Liver (tissue), 7 donors: ENCODE measurements at regions not wholly inside any gene's neighbourhood (a gene's known extent, or its start where the extent isn't known, plus 50 kb on each side); places are given as distances from the start of the nearest gene placed in this dataset.

Source experiments
- DNase-seq: peaks from one replicate; pipeline ENCODE4 v3.0.0-alpha.2; 2017; ENCODE audit warnings: low spot score
- H3K27ac ChIP-seq, 2 donors: one replicate each; pipeline ENCODE4 v1.7.0; 2013; ENCODE audit warnings: inconsistent platforms in 2 of 2, low read length in 2 of 2, control low read depth in 1 of 2, low read depth in 1 of 2, mild to moderate bottlenecking in 1 of 2
- H3K27me3 ChIP-seq, 4 donors: one replicate each; pipeline versions ENCODE4 v1.6.1 to v1.7.0; 2013; ENCODE audit warnings: low read length in 3 of 4, inconsistent platforms in 1 of 4, mild to moderate bottlenecking in 1 of 4, moderate library complexity in 1 of 4; ENCODE audit not compliant: control insufficient read depth in 4 of 4, insufficient read depth in 4 of 4
- H3K36me3 ChIP-seq, 4 donors: one replicate each; pipeline versions ENCODE4 v1.6.1 to v1.7.0; 2013; ENCODE audit warnings: low read length in 3 of 4, mild to moderate bottlenecking in 3 of 4, low read depth in 1 of 4, moderate library complexity in 1 of 4; ENCODE audit not compliant: control insufficient read depth in 4 of 4, insufficient read depth in 3 of 4
- H3K4me1 ChIP-seq, 4 donors: one replicate each; pipeline versions ENCODE4 v1.6.1 to v1.7.0; 2013; ENCODE audit warnings: low read length in 3 of 4, mild to moderate bottlenecking in 3 of 4, moderate library complexity in 1 of 4; ENCODE audit not compliant: control insufficient read depth in 4 of 4, insufficient read depth in 4 of 4
- H3K4me3 ChIP-seq, 3 donors: one replicate each; pipeline versions ENCODE4 v1.6.1 to v1.7.0; 2013; ENCODE audit warnings: low read length in 3 of 3, control low read depth in 1 of 3, low read depth in 1 of 3, mild to moderate bottlenecking in 1 of 3
- H3K9ac ChIP-seq, 2 donors: one replicate each; pipeline ENCODE4 v1.7.0; 2013; ENCODE audit warnings: low read length in 2 of 2, mild to moderate bottlenecking in 2 of 2, moderate library complexity in 2 of 2, control low read depth in 1 of 2, low read depth in 1 of 2
- H3K9me3 ChIP-seq, 4 donors: one replicate each; pipeline versions ENCODE4 v1.6.1 to v1.7.0; 2013; ENCODE audit warnings: low read length in 3 of 4; ENCODE audit not compliant: control insufficient read depth in 4 of 4
- FOXA1 ChIP-seq: IDR thresholded peaks from 2 replicates; pipeline ENCODE4 v1.6.1; 2016; ENCODE audit warnings: antibody characterized with exemption
- FOXA2 ChIP-seq: IDR thresholded peaks from 2 replicates; pipeline ENCODE4 v1.6.1; 2016; ENCODE audit warnings: antibody characterized with exemption
- HNF4A ChIP-seq, 2 donors: conservative IDR thresholded peaks; 2 replicates each; pipeline ENCODE4 v1.6.1; 2016; ENCODE audit warnings: antibody characterized with exemption in 2 of 2, mild to moderate bottlenecking in 2 of 2
- HNF4G ChIP-seq: IDR thresholded peaks from 2 replicates; pipeline ENCODE4 v1.6.1; 2016; ENCODE audit warnings: antibody characterized with exemption
- JUND ChIP-seq, 2 donors: IDR thresholded peaks; 2 replicates each; pipeline ENCODE4 v1.6.1; 2016; ENCODE audit warnings: antibody characterized with exemption in 2 of 2
- NR2F2 ChIP-seq: IDR thresholded peaks from 2 replicates; pipeline ENCODE4 v1.6.1; 2016; ENCODE audit warnings: antibody characterized with exemption
- RAD21 ChIP-seq, 2 donors: IDR thresholded peaks; 2 replicates each; pipeline ENCODE4 v1.6.1; 2016; ENCODE audit warnings: antibody characterized with exemption in 2 of 2, mild to moderate bottlenecking in 2 of 2
- SP1 ChIP-seq: IDR thresholded peaks from 2 replicates; pipeline ENCODE4 v1.6.1; 2018; ENCODE audit warnings: antibody characterized with exemption, mild to moderate bottlenecking
- TAF1 ChIP-seq: conservative IDR thresholded peaks from 2 replicates; pipeline ENCODE4 v1.6.1; 2016; ENCODE audit warnings: antibody characterized with exemption, mild to moderate bottlenecking
- YY1 ChIP-seq: IDR thresholded peaks from 2 replicates; pipeline ENCODE4 v1.6.1; 2016; ENCODE audit warnings: antibody characterized with exemption, mild to moderate bottlenecking
- WGBS: extraction: QIAGEN DNeasy Blood & Tissue Kit; methylation state at CpG from one replicate; pipeline ENCODE4 v1.1.7; 2013; 5-methylcytosine and 5-hydroxymethylcytosine counted together
- TF ChIP-seq, protein P1 (sequence below): IDR thresholded peaks from 2 replicates; pipeline ENCODE4 v1.6.1; 2016; ENCODE audit warnings: antibody characterized with exemption
- TF ChIP-seq, protein P2 (sequence below): IDR thresholded peaks from 2 replicates; pipeline ENCODE4 v1.6.1; 2016; ENCODE audit warnings: antibody characterized with exemption
- TF ChIP-seq, protein P3 (sequence below): IDR thresholded peaks from 2 replicates; pipeline ENCODE4 v1.6.1; 2016; ENCODE audit warnings: antibody characterized with exemption
- TF ChIP-seq, protein P4 (sequence below): IDR thresholded peaks from 2 replicates; pipeline ENCODE4 v1.6.1; 2016; ENCODE audit warnings: antibody characterized with exemption, mild to moderate bottlenecking
- donor health status: healthy.
- donor health status: healthy.
- donor health status: healthy.
- donor health status: healthy.

DNA sequence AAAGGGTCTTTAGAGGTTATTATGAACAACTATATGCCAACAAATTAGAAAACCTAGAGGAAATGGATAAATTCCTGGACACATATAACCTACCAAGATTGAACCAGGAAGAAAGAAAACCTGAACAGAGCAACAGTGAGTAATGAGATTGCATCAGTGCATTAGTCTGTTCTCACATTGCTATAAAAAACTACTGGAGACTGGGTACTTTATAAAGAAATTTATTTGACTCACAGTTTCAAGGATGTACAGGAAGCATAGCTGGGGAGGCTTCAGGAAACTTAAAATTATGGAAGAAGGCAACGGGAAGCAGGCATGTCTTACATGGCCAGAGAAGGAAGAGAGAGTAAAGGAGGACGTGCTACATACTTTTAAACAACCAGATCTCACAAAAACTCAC lies 70.8 kb upstream of the GNAZ start:
- no peaks in the 10 kb centered on the region for H3K4me1 ChIP-seq
- H3K36me3 ChIP-seq, result no peaks in the 10 kb centered on the region
- H3K27me3 ChIP-seq, result peaks cover 0 to 3% (median 0%) of the 10 kb centered on the region in 4 donors
- no peak overlapping the region for H3K9ac ChIP-seq
- no peak overlapping the region for H3K4me3 ChIP-seq
- H3K27ac ChIP-seq, result no peak overlapping the region
- no peak for TF ChIP-seq NR2F2
- TF ChIP-seq JUND (IDR thresholded peaks at IDR 0.05), result no peak
- WGBS, result 60% methylated on average over 2 of the region's 2 CpGs
- DNase-seq, result no peak
- H3K9me3 ChIP-seq, result peaks cover 0 to 4% (median 2%) of the 10 kb centered on the region in 4 donors

DNA sequence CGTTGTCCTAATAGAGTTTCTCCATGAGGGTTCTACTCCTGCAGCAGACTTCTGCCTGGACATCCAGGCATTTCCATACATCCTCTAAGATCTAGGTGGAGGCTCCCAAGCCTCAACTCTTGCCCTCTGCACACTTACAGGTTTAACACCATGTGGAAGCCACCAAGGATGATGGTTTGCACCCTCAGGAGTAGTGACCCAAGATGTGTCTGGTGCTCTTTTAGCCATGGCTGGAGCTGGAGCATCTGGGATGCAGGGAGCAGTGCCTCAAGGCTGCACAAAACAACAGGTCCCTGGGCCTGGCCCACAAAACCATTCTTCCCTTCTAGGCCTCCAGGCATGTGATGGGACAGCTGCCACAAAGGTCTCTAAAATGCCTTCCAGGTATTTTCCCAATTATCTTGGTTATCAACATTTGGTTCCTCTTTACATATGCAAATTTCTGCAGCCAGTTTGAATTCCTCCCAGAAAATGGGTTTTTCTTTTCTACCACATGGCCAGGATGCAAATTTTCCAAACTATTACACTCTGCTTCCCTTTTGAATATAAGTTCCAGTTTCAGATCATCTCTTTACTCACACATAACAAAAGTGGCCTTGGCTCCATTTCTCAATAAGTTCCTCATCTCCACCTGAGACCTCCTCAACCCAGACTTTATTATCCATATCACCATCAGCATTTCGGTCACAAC lies 69.5 kb upstream of the GNAZ start:
- no peak overlapping the region for H3K9ac ChIP-seq
- 79% methylated on average over 2 of the region's 2 CpGs for WGBS
- H3K27ac ChIP-seq, result no peak overlapping the region
- H3K36me3 ChIP-seq, result no peaks in the 10 kb centered on the region
- TF ChIP-seq TAF1 (no peak), YY1 (no peak)
- TF ChIP-seq, protein P1, sequence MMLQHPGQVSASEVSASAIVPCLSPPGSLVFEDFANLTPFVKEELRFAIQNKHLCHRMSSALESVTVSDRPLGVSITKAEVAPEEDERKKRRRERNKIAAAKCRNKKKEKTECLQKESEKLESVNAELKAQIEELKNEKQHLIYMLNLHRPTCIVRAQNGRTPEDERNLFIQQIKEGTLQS, result no peak
- no peak overlapping the region for H3K4me3 ChIP-seq
- H3K9me3 ChIP-seq, result peaks cover 0 to 4% (median 2%) of the 10 kb centered on the region in 4 donors
- no peak for DNase-seq
- peaks cover 0 to 3% (median 0%) of the 10 kb centered on the region in 4 donors for H3K27me3 ChIP-seq
- H3K4me1 ChIP-seq, result no peaks in the 10 kb centered on the region

DNA sequence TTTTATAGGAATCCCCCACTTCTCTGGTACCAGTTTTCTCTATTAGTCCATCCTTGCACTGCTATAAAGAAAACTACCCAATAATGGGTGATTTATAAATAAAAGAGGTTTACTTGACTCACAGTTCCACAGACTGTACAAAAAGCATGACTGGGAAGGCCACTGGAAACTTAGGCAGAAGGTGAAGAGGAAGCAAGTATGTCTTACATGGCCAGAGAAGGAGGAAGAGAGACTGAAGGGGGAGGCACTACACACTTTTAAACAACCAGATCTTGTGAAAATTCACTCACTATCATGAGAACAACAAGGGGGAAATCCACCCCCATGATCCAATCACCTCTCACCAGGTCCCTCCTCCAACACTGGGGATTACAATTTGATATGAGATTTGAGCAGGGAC lies 68.9 kb upstream of the GNAZ start:
- Histone ChIP-seq H3K36me3 (no peaks in the 10 kb centered on the region), H3K9ac (no peak overlapping the region), H3K4me3 (no peak overlapping the region), H3K9me3 (peaks cover 0 to 4% (median 2%) of the 10 kb centered on the region in 4 donors), H3K4me1 (no peaks in the 10 kb centered on the region), H3K27ac (no peak overlapping the region), H3K27me3 (peaks cover 0 to 3% (median 0%) of the 10 kb centered on the region in 4 donors)
- TF ChIP-seq, protein P2, sequence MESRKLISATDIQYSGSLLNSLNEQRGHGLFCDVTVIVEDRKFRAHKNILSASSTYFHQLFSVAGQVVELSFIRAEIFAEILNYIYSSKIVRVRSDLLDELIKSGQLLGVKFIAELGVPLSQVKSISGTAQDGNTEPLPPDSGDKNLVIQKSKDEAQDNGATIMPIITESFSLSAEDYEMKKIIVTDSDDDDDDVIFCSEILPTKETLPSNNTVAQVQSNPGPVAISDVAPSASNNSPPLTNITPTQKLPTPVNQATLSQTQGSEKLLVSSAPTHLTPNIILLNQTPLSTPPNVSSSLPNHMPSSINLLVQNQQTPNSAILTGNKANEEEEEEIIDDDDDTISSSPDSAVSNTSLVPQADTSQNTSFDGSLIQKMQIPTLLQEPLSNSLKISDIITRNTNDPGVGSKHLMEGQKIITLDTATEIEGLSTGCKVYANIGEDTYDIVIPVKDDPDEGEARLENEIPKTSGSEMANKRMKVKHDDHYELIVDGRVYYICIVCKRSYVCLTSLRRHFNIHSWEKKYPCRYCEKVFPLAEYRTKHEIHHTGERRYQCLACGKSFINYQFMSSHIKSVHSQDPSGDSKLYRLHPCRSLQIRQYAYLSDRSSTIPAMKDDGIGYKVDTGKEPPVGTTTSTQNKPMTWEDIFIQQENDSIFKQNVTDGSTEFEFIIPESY, result no peak
- TF ChIP-seq RAD21 (IDR thresholded peaks at IDR 0.05) (no peak), HNF4A (conservative IDR thresholded peaks at IDR 0.05) (no peak), NR2F2 (no peak), SP1 (no peak), FOXA2 (no peak), HNF4G (no peak), YY1 (no peak), FOXA1 (no peak)
- TF ChIP-seq, protein P3, sequence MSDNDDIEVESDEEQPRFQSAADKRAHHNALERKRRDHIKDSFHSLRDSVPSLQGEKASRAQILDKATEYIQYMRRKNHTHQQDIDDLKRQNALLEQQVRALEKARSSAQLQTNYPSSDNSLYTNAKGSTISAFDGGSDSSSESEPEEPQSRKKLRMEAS, result no peak
- TF ChIP-seq, protein P4, sequence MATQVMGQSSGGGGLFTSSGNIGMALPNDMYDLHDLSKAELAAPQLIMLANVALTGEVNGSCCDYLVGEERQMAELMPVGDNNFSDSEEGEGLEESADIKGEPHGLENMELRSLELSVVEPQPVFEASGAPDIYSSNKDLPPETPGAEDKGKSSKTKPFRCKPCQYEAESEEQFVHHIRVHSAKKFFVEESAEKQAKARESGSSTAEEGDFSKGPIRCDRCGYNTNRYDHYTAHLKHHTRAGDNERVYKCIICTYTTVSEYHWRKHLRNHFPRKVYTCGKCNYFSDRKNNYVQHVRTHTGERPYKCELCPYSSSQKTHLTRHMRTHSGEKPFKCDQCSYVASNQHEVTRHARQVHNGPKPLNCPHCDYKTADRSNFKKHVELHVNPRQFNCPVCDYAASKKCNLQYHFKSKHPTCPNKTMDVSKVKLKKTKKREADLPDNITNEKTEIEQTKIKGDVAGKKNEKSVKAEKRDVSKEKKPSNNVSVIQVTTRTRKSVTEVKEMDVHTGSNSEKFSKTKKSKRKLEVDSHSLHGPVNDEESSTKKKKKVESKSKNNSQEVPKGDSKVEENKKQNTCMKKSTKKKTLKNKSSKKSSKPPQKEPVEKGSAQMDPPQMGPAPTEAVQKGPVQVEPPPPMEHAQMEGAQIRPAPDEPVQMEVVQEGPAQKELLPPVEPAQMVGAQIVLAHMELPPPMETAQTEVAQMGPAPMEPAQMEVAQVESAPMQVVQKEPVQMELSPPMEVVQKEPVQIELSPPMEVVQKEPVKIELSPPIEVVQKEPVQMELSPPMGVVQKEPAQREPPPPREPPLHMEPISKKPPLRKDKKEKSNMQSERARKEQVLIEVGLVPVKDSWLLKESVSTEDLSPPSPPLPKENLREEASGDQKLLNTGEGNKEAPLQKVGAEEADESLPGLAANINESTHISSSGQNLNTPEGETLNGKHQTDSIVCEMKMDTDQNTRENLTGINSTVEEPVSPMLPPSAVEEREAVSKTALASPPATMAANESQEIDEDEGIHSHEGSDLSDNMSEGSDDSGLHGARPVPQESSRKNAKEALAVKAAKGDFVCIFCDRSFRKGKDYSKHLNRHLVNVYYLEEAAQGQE, result no peak
- no peak for DNase-seq
